GM19035 (cell line): ENCODE measurements at regions not wholly inside any gene's neighbourhood (a gene's known extent, or its start where the extent isn't known, plus 50 kb on each side); places are given as distances from the start of the nearest gene placed in this dataset.
"Not testable (repeated sequence)": the region's sequence is repeated elsewhere in the genome, so short reads cannot be mapped to it uniquely, and the experiment has no call there.

Experiments
- ATAC-seq: cut with Tn5 transposase; IDR thresholded peaks from one replicate; pipeline ENCODE4 v1.9.1; 2021; ENCODE audit not compliant: unreplicated experiment

DNA sequence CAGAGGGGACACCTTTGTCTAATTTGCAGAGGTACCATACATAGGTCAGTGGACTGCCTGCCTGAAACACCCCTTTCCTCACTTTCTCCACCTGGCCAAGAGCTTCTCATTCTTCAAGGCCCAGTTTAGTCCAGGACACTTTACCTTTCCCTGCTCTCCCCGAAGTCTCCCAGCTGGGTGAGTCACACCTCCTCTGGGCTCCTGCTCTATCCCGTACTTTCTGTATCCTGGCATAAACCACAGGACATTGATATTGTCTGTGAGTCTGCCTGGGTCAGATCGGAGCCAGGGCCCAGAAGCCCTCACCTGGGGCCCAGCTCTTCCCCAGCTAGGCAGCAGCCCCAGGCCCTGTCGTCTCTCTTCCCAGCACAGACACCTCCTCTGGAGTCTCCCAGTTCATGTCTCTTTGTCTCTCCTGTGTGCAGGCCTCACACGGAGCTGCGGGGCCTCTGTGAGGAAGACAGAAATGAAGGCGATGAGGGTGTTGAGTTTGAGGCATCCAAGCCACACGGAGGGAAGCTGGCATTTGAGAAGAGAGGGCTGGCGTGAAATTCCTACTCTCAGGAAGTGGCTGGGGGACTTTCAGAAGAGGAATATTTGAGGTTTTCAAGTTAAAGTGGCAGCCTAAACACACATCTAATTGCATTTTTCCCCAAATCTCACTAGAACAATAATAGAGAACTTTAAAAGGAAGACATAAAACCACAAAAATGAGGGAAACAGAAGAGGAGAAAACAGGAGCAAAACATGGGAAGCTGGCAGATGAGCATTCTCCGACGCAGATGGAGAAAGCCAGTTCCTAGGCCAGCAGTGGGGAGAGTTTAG lies 79.6 kb upstream of the LAPTM4A start:
- no peak for ATAC-seq

DNA sequence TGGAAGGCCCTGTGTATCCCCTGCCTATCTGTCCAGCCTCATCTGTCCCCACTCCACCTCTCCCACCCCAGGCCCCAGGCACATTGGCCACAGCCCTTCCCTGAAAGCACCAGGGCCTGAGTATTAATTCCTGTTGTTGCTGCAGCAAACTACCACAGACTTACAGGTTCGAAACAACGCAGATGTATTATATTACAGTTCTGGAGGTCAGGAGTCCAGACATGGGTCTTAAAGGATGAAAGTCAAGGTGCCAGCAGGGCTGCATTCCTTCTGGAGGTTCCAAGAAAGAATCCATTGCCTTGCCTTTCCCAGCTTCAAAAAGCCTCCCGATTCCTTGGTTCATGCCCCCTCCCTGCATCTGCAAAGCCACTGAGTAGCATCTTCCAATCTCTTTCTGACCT lies 78.7 kb upstream of the LAPTM4A start:
- ATAC-seq, result no peak

GRCh38 chr2:20129331-20130159 lies 78.1 kb upstream of the LAPTM4A start:
- ATAC-seq, result no peak

- ATAC-seq, result no peak
Observed at GRCh38 chr2:20128506-20129330, 77.3 kb upstream of the LAPTM4A start.

GRCh38 chr2:20126469-20126868 lies 75.0 kb upstream of the LAPTM4A start:
- ATAC-seq, result no peak

DNA sequence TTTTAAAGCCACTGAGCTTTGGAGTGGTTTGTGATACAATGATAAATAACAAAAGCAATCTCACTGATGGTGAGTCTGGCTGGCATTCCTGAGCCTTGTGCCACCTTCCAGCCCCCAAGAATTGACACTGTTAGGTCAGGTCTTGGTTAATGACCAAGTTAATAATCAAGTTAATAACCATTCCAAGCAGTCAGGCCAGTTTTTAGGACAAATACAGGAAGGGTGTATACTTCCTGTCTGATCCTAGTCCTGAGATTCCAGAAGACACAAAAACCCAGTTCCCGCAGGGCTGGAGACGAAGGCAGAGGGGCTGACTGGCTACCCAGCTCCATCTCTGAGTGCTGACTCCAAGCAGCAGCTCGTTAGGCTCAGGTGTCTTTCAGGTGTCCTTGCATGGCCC lies 74.6 kb upstream of the LAPTM4A start:
- ATAC-seq, result no peak

DNA sequence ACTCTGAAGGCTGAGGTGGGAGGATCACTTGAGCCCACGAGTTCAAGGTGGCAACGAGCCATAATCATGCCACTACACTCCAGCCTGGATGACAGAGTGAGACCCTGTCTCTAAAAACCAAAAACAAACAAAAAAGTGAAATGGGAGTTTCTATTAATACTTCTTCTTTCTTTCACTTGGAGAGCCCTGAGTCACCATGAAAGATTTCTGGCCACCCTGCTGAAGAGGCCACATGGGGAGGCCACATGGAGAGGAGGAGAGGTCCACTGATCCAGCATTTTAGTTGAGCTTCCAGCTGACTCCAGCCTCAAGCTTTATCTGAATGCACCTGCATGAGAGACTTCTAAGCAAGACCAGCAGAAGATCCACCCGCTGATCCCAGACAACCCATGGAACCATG lies 74.2 kb upstream of the LAPTM4A start:
- no peak for ATAC-seq

DNA sequence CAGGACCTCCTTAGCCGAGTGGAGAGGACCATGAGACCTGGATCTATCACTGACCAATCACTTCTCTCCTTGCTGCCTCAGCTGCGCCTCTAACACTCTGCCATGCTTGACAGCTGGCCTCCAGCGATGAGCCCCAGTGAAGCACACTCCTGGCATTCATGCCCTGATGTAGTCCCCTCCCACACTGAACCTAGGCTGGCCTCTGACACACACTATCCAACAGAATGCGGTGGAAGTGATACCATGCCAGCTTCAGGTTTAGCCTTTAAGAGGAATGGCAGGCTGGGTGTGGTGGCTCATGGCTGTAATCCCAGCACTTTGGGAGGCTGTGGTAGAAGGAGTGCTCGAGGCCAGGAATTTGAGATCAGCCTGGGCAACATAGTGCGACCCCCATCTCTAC lies 73.7 kb upstream of the LAPTM4A start:
- no peak for ATAC-seq

DNA sequence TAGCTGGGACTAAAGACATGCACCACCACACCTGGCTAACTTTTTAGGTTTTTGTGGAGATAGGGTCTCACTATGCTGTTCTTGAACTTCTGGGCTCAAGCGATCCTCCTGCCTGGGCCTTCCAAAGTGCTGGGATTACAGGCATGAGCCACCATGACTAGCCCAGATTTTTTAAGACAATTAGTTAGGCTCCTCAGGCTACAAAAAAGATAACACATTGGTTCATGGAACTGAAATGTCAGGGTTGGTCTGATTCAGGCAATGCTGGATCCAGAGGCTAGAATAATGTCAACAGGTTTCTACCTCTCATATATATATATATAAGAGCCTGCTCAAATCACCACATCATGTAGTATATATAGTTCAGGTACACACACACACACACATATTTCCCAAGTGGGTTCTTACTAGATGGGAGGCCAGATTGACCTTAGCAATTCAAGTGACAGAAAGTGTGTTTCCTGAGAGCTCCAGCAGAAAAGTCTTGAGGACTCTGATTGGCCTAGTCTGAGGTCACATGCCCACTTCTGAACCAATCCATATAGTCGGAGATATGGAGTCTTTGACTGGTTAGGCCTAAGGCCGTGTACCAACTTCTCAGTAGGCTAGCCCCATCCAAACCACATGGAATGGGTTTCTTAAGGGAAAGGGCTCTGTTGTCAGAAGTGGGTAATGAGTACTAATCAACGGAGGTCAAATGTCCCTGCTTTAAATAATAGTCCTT lies 72.6 kb upstream of the LAPTM4A start:
- no peak for ATAC-seq

DNA sequence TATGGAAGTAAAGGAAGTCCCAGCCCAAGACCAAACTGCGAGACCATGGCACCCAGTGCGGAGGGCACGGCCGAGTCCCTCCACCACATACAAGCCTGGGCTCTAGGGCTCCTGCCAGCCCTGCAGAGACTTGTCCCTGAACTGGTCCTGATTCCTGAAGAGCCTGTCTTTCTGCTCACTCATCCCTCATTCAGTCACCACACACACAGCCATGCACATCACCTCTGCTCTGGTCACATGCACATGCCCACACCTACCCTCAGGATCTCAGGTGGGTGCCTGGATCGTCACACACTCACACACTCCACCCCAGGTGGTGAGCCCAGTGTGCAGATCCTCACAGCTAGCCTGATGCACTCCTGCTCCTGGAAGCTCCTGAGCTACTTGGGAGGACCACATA lies 71.4 kb upstream of the LAPTM4A start:
- no peak for ATAC-seq

GRCh38 chr2:20120569-20121416 lies 69.4 kb upstream of the LAPTM4A start:
- ATAC-seq, result no peak

DNA sequence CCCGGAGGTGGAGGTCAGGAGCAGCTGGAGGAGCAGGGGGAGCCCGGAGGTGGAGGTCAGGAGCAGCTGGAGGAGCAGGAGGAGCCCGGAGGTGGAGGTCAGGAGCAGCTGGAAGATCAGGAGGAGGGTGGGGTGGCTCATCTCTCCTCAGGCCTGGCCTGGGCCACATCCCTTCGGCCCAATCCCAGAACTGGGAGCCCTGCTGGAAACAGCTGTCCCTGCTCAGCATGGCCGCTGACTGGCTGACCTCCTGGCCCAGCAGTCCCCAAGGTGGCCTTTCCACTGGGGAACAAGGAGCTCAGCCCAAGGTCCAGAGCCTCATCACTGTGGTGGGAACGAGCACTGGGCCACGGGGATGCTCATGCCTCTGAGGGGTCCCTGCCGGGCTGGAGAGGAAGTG lies 66.6 kb upstream of the LAPTM4A start:
- ATAC-seq, result no peak

DNA sequence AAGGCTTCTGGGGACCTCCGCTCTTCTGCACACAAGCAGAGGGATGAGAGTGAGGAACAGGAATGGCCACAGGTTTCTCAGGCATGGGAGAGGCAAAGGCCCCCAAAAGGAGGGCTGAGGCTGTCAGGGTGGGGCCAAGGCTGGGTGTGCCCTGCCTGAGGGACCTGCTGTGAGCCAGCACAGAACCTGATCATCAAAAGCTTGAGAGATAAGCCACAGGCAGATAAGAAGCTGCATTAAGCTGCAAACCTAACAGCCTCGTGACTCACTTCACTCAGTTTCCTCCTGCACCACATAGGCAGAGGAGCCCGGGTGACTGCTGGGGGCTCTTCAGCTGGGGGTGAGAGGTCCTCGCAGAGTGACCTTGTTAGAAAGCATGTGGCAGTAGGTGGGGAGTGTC lies 64.5 kb upstream of the LAPTM4A start:
- no peak for ATAC-seq

DNA sequence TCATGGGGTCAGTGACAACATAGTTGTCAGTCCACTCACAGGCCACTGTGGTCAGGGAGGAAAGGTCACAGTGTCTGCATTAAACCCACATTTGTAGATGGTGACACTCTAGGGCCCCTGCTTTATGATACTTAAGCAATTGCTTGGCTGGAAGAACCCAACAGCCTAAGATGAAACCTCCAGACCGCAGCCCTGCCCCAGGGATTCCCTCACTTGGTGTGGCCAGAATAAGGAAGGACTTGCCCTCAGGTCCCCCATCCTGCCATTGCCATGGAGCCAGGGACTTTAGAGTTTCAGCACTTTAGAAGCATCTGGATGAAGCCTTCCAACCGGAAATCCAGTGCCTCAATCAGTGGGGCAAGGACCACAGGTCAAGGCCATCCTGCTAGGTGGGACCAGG lies 63.9 kb upstream of the LAPTM4A start:
- no peak for ATAC-seq

DNA sequence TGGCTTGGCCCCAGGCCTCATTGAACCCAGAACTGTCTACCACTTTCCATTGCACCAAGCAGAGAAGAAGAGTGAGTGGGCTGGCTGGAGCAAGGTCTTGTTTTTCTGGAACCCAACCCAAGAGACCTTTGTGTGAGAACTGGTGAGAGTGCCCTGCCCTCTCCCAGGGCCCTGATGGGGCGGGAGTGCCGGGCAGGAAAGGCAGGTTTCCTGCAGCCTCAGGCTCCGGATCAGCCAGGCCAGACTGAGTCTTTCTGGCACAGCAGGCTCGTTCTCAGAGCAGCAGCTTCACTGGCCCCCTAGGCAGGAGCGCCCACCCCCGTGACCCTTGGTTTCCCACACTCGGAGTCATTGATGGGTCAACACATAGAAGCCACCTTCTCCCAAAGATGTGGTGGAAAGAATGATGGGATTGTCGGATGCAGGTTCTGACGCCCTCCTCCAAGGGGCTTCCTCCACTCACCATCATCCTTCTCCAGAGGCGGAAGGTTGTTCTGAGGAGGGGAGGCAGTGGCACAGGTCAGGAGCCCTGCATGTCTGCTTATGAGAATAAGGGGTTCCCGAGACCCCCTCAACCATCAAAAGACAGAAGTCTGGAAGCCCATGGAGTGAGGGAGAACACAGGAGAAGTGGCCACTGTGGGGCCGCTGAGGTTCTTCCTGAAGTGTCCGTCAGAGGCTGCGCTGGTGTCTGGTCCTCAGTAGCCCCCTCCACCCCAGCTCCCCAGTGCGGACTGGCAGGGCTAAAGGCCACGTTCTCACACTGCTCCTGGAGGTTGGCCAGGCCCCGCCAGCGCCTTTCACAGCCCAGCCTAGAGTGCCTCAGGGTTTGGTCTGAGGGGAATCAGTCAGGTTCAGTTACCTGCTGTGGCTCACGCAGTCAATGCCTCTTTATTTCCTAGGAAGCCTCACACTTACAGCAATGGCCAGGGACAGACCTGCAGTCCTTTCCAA lies 62.8 kb upstream of the LAPTM4A start:
- no peak for ATAC-seq

- no peak for ATAC-seq
Observed at GRCh38 chr2:20113004-20113796, 61.8 kb upstream of the LAPTM4A start.

DNA sequence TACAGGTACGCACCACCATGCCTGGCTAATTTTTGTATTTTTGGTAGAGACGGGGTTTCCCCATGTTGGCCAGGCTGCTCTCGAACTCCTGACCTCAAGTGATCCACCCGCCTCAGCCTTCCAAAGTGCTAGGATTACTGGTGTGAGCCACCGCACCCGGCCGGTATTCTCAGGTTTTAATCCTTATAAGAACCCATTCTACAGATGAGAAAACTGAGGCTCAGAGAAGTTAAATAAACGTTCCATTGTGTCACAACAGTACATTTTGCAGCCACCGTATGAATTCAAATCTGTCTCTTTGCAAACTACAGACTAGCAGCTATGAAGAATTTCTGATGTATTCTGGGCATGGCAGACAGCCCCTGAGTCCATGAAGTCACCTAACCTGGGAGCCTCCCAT lies 60.9 kb upstream of the LAPTM4A start:
- ATAC-seq, result not testable (repeated sequence)
